ENCODE measurements at regions not wholly inside any gene's neighbourhood (a gene's known extent, or its start where the extent isn't known, plus 50 kb on each side); places are given as distances from the start of the nearest gene placed in this dataset.

- DNase-seq = peak in 1 of 10 donors; percentile 38
- intact Hi-C loops (cut with DNase I) = no loop called here
Observed at GRCh38 chr11:109329716-109330115, 92.3 kb upstream of the C11orf87 start.

- no peak for DNase-seq
- intact Hi-C loops (cut with DNase I) = no loop called here
Observed at GRCh38 chr11:109338131-109338530, 83.9 kb upstream of the C11orf87 start.

GRCh38 chr11:109342261-109342660, 79.7 kb upstream of the C11orf87 start:
- intact Hi-C loops (cut with DNase I) = no loop called here
- DNase-seq = no peak

- DNase-seq = no peak
- intact Hi-C loops (cut with DNase I) = no loop called here
Observed at GRCh38 chr11:109343242-109343641, 78.7 kb upstream of the C11orf87 start.

- intact Hi-C loops (cut with DNase I) = no loop called here
- DNase-seq = no peak
Observed at GRCh38 chr11:109347304-109347703, 74.7 kb upstream of the C11orf87 start.

GRCh38 chr11:109349276-109350080, 72.5 kb upstream of the C11orf87 start:
- DNase-seq = peak in 2 of 10 donors; percentile 38 to 47
- intact Hi-C loops (cut with DNase I) = no loop called here

- no peak for DNase-seq
- intact Hi-C loops (cut with DNase I) = no loop called here
Observed at GRCh38 chr11:109350091-109350490, 71.9 kb upstream of the C11orf87 start.

- DNase-seq = no peak
- intact Hi-C loops (cut with DNase I) = no loop called here
Observed at GRCh38 chr11:109362059-109362458, 59.9 kb upstream of the C11orf87 start.

- DNase-seq = no peak
- intact Hi-C loops (cut with DNase I) = no loop called here
Observed at GRCh38 chr11:109363682-109364081, 58.3 kb upstream of the C11orf87 start.

GRCh38 chr11:109364851-109365250, 57.1 kb upstream of the C11orf87 start:
- intact Hi-C loops (cut with DNase I) = no loop called here
- DNase-seq = no peak

- intact Hi-C loops (cut with DNase I) = no loop called here
- DNase-seq = no peak
Observed at GRCh38 chr11:109371444-109372176, 50.4 kb upstream of the C11orf87 start.

Measured in posterior cingulate gyrus (tissue), 11 donors.